ENCODE measurements at regions not wholly inside any gene's neighbourhood (a gene's known extent, or its start where the extent isn't known, plus 50 kb on each side); places are given as distances from the start of the nearest gene placed in this dataset.

GRCh38 chr6:97460394-97461080 lies 177.5 kb upstream of the MMS22L start:
- Histone ChIP-seq H2AFZ (ENCODE audit: control insufficient read depth, low read depth, low read length) (no peak overlapping the region), H4K20me1 (ENCODE audit: control insufficient read depth, insufficient read depth) (no peaks in the 10 kb centered on the region), H3K36me3 (ENCODE audit: control insufficient read depth in 2 of 2, insufficient read depth in 2 of 2, low read length in 1 of 2) (no peaks in the 10 kb centered on the region), H3K4me3 (no peak overlapping the region), H3K9ac (ENCODE audit: control insufficient read depth, insufficient read depth, low read length) (no peak overlapping the region), H3K27ac (ENCODE audit: control insufficient read depth, insufficient read depth) (no peak overlapping the region), H3K4me1 (ENCODE audit: control insufficient read depth, insufficient read depth, low read length) (no peaks in the 10 kb centered on the region), H3K4me2 (ENCODE audit: control insufficient read depth, insufficient read depth) (no peak overlapping the region), H3K27me3 (replicated peaks in 1 of 2; ENCODE audit: control insufficient read depth in 2 of 2, insufficient read depth in 2 of 2, low read length in 1 of 2) (no peaks in the 10 kb centered on the region), H3K79me2 (ENCODE audit: control insufficient read depth, insufficient read depth, low read length) (no peaks in the 10 kb centered on the region), H3K9me3 (replicated peaks; ENCODE audit: control insufficient read depth, insufficient read depth, low read length) (no peaks in the 10 kb centered on the region)
- WGBS (ENCODE audit: insufficient coverage, insufficient replicate concordance, low lambda C conversion rate, missing lambda C conversion rate), result 29% methylated on average over 7 of the region's 7 CpGs
- intact Hi-C loops (cut with micrococcal nuclease; ENCODE audit: unreplicated experiment) (no loop called here), in situ Hi-C loops (cut with MboI) (no loop called here)
- CTCF ChIA-PET, result no interaction called here
- RAD21 ChIA-PET (ENCODE audit: unreplicated experiment), result no interaction called here
- ATAC-seq, result no peak
- no TSS peak for BruUV-seq (replicated peaks)
- SMC1A ChIA-PET (ENCODE audit: uncharacterized antibody, unreplicated experiment), result interaction anchor here (1.2 kb wide), 1 partner anchor 10 kb away, joined by 3 read pairs; no protein-coding TSS in a partner anchor
- no peak for FAIRE-seq
- no peak for DNase-seq (ENCODE audit: low read depth, low spot score)
- TF ChIP-seq GABPA (IDR thresholded peaks at IDR 0.05; ENCODE audit: low read depth) (no peak), SMAD1 (IDR thresholded peaks at IDR 0.05; ENCODE audit: low read depth, partially characterized antibody) (no peak), KLF5 (IDR thresholded peaks at IDR 0.05; ENCODE audit: partially characterized antibody) (no peak), STAT1 (conservative IDR thresholded peaks at IDR 0.05) (no peak), MXI1 (IDR thresholded peaks at IDR 0.05; ENCODE audit: low read depth, low read length) (no peak), NFXL1 (IDR thresholded peaks at IDR 0.05; ENCODE audit: borderline replicate concordance) (no peak), EED (IDR thresholded peaks at IDR 0.05; ENCODE audit: low read depth) (no peak)
- POLR2A ChIA-PET, result no interaction called here

- ChIA-PET POLR2A (no interaction called here), RAD21 (ENCODE audit: unreplicated experiment) (no interaction called here), CTCF (no interaction called here), SMC1A (ENCODE audit: uncharacterized antibody, unreplicated experiment) (no interaction called here)
- H3K4me3 ChIP-seq, result no peak overlapping the region
- H3K27ac ChIP-seq (ENCODE audit: control insufficient read depth, insufficient read depth), result no peak overlapping the region
- H3K9ac ChIP-seq (ENCODE audit: control insufficient read depth, insufficient read depth, low read length), result no peak overlapping the region
- ATAC-seq, result no peak
- H3K27me3 ChIP-seq (replicated peaks in 1 of 2; ENCODE audit: control insufficient read depth in 2 of 2, insufficient read depth in 2 of 2, low read length in 1 of 2), result no peaks in the 10 kb centered on the region
- H3K4me2 ChIP-seq (ENCODE audit: control insufficient read depth, insufficient read depth), result no peak overlapping the region
- no peak for FAIRE-seq
- no peaks in the 10 kb centered on the region for H3K36me3 ChIP-seq (ENCODE audit: control insufficient read depth in 2 of 2, insufficient read depth in 2 of 2, low read length in 1 of 2)
- intact Hi-C loops (cut with micrococcal nuclease; ENCODE audit: unreplicated experiment), result no loop called here
- 26% methylated on average over 3 of the region's 3 CpGs for WGBS (ENCODE audit: insufficient coverage, insufficient replicate concordance, low lambda C conversion rate, missing lambda C conversion rate)
- no peak overlapping the region for H2AFZ ChIP-seq (ENCODE audit: control insufficient read depth, low read depth, low read length)
- no peaks in the 10 kb centered on the region for H3K4me1 ChIP-seq (ENCODE audit: control insufficient read depth, insufficient read depth, low read length)
- DNase-seq (ENCODE audit: low read depth, low spot score), result no peak
- H4K20me1 ChIP-seq (ENCODE audit: control insufficient read depth, insufficient read depth), result no peaks in the 10 kb centered on the region
- no TSS peak for BruUV-seq (replicated peaks)
- H3K9me3 ChIP-seq (replicated peaks; ENCODE audit: control insufficient read depth, insufficient read depth, low read length), result no peaks in the 10 kb centered on the region
- in situ Hi-C loops (cut with MboI), result no loop called here
- no peaks in the 10 kb centered on the region for H3K79me2 ChIP-seq (ENCODE audit: control insufficient read depth, insufficient read depth, low read length)
- TF ChIP-seq MTA2 (IDR thresholded peaks at IDR 0.05; ENCODE audit: low read depth) (no peak), PBX3 (IDR thresholded peaks at IDR 0.05; ENCODE audit: insufficient replicate concordance, low read depth, low read length) (no peak), YBX1 (IDR thresholded peaks at IDR 0.05) (no peak), CREB1 (IDR thresholded peaks at IDR 0.05; ENCODE audit: low read depth) (no peak), ZBTB11 (CRISPR knock-in tag; IDR thresholded peaks at IDR 0.05) (no peak), JUNB (IDR thresholded peaks at IDR 0.05) (no peak), ZNF207 (IDR thresholded peaks at IDR 0.05; ENCODE audit: borderline replicate concordance) (no peak), SMAD1 (IDR thresholded peaks at IDR 0.05; ENCODE audit: low read depth, partially characterized antibody) (no peak), YY1 (IDR thresholded peaks at IDR 0.05; ENCODE audit: low read depth, low read length) (no peak), TCF12 (IDR thresholded peaks at IDR 0.05; ENCODE audit: low read depth, low read length) (no peak)
These were observed 178.2 kb upstream of the MMS22L start for GRCh38 chr6:97461218-97461617.

Measured in GM12878 (cell line).